ENCODE measurements at regions not wholly inside any gene's neighbourhood (a gene's known extent, or its start where the extent isn't known, plus 50 kb on each side); places are given as distances from the start of the nearest gene placed in this dataset.

- TF ChIP-seq CTCF (IDR thresholded peaks at IDR 0.05) = no peak
- no peak for TF ChIP-seq POLR2AphosphoS5 (IDR thresholded peaks at IDR 0.05)
- no peak for TF ChIP-seq EP300 (IDR thresholded peaks at IDR 0.05)
- no peak for TF ChIP-seq POLR2A (IDR thresholded peaks at IDR 0.05)
These were observed 328.2 kb downstream of the DRD1 start for GRCh38 chr5:175115831-175116230.

Data from sigmoid colon (tissue), 4 donors.